Body of pancreas (tissue), 4 donors: ENCODE measurements at regions not wholly inside any gene's neighbourhood (a gene's known extent, or its start where the extent isn't known, plus 50 kb on each side); places are given as distances from the start of the nearest gene placed in this dataset.

ENCODE experiments used
- ATAC-seq: fragments of 150-250 bp; one replicate; pipeline ENCODE4 v1.9.1; 2016
- DNase-seq, 4 donors: peaks; one replicate each; pipeline ENCODE4 v3.0.0-alpha.2; 2019
- H3K27ac ChIP-seq, 4 donors: fragments of 200-600 bp; sonication (generic); 1 replicate in 3 of 4; 2 replicates in 1 of 4; pipeline versions ENCODE4 v1.5.1 to v1.6.1; 2016 to 2019; ENCODE audit warnings: mild to moderate bottlenecking in 1 of 4, mixed read lengths in 1 of 4, moderate library complexity in 1 of 4
- H3K27me3 ChIP-seq, 2 donors: fragments of 200-600 bp; sonication (generic); one replicate each; pipeline ENCODE4 v1.6.0; 2016; ENCODE audit warnings: mild to moderate bottlenecking in 1 of 2
- H3K36me3 ChIP-seq, 2 donors: fragments of 200-600 bp; sonication (generic); replicated peaks in 1 of 2; 2 replicates each; pipeline ENCODE4 v1.5.1; 2016; ENCODE audit warnings: low read depth in 2 of 2; ENCODE audit not compliant: insufficient read depth in 1 of 2
- H3K4me1 ChIP-seq: fragments of 200-600 bp; sonication (generic); one replicate; pipeline ENCODE4 v1.6.0; 2016
- H3K4me3 ChIP-seq, 2 donors: fragments of 200-600 bp; sonication (generic); 1 replicate in 1 of 2; 2 replicates in 1 of 2; pipeline ENCODE4 v1.5.1; 2016 to 2019
- H3K9me3 ChIP-seq, 3 donors: fragments of 200-600 bp; sonication (generic); 1 replicate in 2 of 3; 2 replicates in 1 of 3; pipeline ENCODE4 v1.5.1; 2016
- POLR2A ChIP-seq, 3 donors: fragments of 450-650 bp; IDR thresholded peaks; one replicate each; pipeline ENCODE4 v1.6.1; 2016; ENCODE audit warnings: antibody characterized with exemption in 3 of 3, mild to moderate bottlenecking in 2 of 3
- WGBS, 2 donors: methylation state at CpG; one replicate each; pipeline ENCODE4 v1.1.5; 2017; 5-methylcytosine and 5-hydroxymethylcytosine counted together
- intact Hi-C: fragments of 100-400 bp; cut with DNase I; formaldehyde crosslinking; loops from one replicate; pipeline ENCODE4 v1.15.1; 2023
- TF ChIP-seq, protein P1 (sequence below), 7 experiments: fragments of 450-650 bp in 4 of 7; fragments of 200-600 bp in 3 of 7; sonication (generic) in 3 of 7; IDR thresholded peaks; one replicate each; pipeline ENCODE4 v1.5.1; 2016 to 2019; ENCODE audit warnings: antibody characterized with exemption in 7 of 7

GRCh38 chr5:15222156-15222555, 277.8 kb upstream of the FBXL7 start:
- ATAC-seq: no peak
- TF ChIP-seq POLR2A (IDR thresholded peaks at IDR 0.05): no peak
- TF ChIP-seq, protein P1, sequence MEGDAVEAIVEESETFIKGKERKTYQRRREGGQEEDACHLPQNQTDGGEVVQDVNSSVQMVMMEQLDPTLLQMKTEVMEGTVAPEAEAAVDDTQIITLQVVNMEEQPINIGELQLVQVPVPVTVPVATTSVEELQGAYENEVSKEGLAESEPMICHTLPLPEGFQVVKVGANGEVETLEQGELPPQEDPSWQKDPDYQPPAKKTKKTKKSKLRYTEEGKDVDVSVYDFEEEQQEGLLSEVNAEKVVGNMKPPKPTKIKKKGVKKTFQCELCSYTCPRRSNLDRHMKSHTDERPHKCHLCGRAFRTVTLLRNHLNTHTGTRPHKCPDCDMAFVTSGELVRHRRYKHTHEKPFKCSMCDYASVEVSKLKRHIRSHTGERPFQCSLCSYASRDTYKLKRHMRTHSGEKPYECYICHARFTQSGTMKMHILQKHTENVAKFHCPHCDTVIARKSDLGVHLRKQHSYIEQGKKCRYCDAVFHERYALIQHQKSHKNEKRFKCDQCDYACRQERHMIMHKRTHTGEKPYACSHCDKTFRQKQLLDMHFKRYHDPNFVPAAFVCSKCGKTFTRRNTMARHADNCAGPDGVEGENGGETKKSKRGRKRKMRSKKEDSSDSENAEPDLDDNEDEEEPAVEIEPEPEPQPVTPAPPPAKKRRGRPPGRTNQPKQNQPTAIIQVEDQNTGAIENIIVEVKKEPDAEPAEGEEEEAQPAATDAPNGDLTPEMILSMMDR (IDR thresholded peaks at IDR 0.05): no peak
- no peak for DNase-seq
- Histone ChIP-seq H3K4me3 (no peak overlapping the region), H3K9me3 (no peaks in the 10 kb centered on the region), H3K27ac (no peak overlapping the region), H3K27me3 (no peaks in the 10 kb centered on the region), H3K36me3 (no peaks in the 10 kb centered on the region), H3K4me1 (no peaks in the 10 kb centered on the region)
- intact Hi-C loops: no loop called here
- WGBS, 2 donors: 15 to 16% methylated on average over 2 of the region's 2 CpGs

DNA sequence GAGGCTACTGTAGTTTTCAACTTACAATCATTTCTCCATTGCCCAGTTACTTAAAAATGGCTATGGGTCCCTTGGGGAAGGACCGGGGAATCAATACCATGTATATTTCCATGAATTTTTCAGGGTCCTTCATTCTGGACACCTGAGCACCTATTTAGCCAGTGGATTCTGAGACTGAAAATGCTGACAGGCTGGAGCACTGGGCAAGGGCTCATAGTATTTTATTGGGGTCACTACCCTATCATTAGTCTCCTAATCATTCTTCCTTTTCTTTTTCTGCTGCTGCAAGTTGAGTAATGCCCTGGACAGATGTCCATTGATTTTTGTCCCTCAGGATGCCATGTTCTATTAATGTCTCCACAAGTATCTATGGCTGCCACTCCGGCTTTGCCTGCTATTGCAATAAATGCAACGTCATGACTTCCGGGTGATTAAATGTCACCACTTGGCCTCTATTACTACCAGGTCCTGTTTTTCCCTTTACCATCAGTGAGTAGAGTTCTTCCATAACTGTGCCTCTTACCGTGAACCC, 279.3 kb upstream of the FBXL7 start:
- intact Hi-C loops: no loop called here
- Histone ChIP-seq H3K4me1 (no peaks in the 10 kb centered on the region), H3K4me3 (no peak overlapping the region), H3K36me3 (no peaks in the 10 kb centered on the region), H3K9me3 (no peaks in the 10 kb centered on the region), H3K27me3 (no peaks in the 10 kb centered on the region), H3K27ac (no peak overlapping the region)
- no peak for DNase-seq
- WGBS, 2 donors: 67 to 70% methylated on average over 5 of the region's 5 CpGs
- TF ChIP-seq, protein P1 (IDR thresholded peaks at IDR 0.05): no peak
- TF ChIP-seq POLR2A (IDR thresholded peaks at IDR 0.05): no peak
- ATAC-seq: no peak

GRCh38 chr5:15215056-15215455, 284.9 kb upstream of the FBXL7 start:
- DNase-seq: no peak
- 45 to 49% methylated on average over 2 of the region's 2 CpGs for WGBS, 2 donors
- H3K27ac ChIP-seq: no peak overlapping the region
- intact Hi-C loops: no loop called here
- no peaks in the 10 kb centered on the region for H3K27me3 ChIP-seq
- H3K4me1 ChIP-seq: no peaks in the 10 kb centered on the region
- no peak for ATAC-seq
- TF ChIP-seq, protein P1 (IDR thresholded peaks at IDR 0.05): no peak
- no peak for TF ChIP-seq POLR2A (IDR thresholded peaks at IDR 0.05)
- no peaks in the 10 kb centered on the region for H3K36me3 ChIP-seq
- no peak overlapping the region for H3K4me3 ChIP-seq
- H3K9me3 ChIP-seq: no peaks in the 10 kb centered on the region

- DNase-seq: no peak
- no peak for ATAC-seq
- Histone ChIP-seq H3K9me3 (no peaks in the 10 kb centered on the region), H3K36me3 (no peaks in the 10 kb centered on the region), H3K4me3 (no peak overlapping the region), H3K27me3 (no peaks in the 10 kb centered on the region), H3K4me1 (no peaks in the 10 kb centered on the region), H3K27ac (no peak overlapping the region)
- TF ChIP-seq, protein P1 (IDR thresholded peaks at IDR 0.05): no peak
- TF ChIP-seq POLR2A (IDR thresholded peaks at IDR 0.05): no peak
- 85 to 95% methylated on average over 1 of the region's 1 CpG for WGBS, 2 donors
- intact Hi-C loops: no loop called here
These were observed 286.0 kb upstream of the FBXL7 start for GRCh38 chr5:15214010-15214409.

- no peaks in the 10 kb centered on the region for H3K27me3 ChIP-seq
- no peaks in the 10 kb centered on the region for H3K4me1 ChIP-seq
- H3K36me3 ChIP-seq: no peaks in the 10 kb centered on the region
- H3K9me3 ChIP-seq: no peaks in the 10 kb centered on the region
- no peak for TF ChIP-seq POLR2A (IDR thresholded peaks at IDR 0.05)
- TF ChIP-seq, protein P1 (IDR thresholded peaks at IDR 0.05): no peak
- no peak for ATAC-seq
- H3K27ac ChIP-seq: no peak overlapping the region
- 42 to 47% methylated on average over 3 of the region's 3 CpGs for WGBS, 2 donors
- H3K4me3 ChIP-seq: no peak overlapping the region
- intact Hi-C loops: no loop called here
- DNase-seq: no peak
These were observed 290.8 kb upstream of the FBXL7 start for GRCh38 chr5:15209053-15209762.
